ENCODE measurements at regions not wholly inside any gene's neighbourhood (a gene's known extent, or its start where the extent isn't known, plus 50 kb on each side); places are given as distances from the start of the nearest gene placed in this dataset.

GRCh38 chr6:43848671-43849391 is 78.8 kb downstream of the VEGFA start:
- no peak for TF ChIP-seq CTCF (IDR thresholded peaks at IDR 0.05 in 2 of 3, conservative IDR thresholded peaks at IDR 0.05 in 1 of 3; ENCODE audit: control insufficient read depth in 2 of 3, extremely low read depth in 1 of 3, insufficient read depth in 1 of 3, low read depth in 3 of 3, low read length in 3 of 3)
- TF ChIP-seq SIN3A (IDR thresholded peaks at IDR 0.05; ENCODE audit: low read depth, low read length): no peak
- TF ChIP-seq ZNF207 (IDR thresholded peaks at IDR 0.05; ENCODE audit: borderline replicate concordance): no peak
- TF ChIP-seq, protein P1, sequence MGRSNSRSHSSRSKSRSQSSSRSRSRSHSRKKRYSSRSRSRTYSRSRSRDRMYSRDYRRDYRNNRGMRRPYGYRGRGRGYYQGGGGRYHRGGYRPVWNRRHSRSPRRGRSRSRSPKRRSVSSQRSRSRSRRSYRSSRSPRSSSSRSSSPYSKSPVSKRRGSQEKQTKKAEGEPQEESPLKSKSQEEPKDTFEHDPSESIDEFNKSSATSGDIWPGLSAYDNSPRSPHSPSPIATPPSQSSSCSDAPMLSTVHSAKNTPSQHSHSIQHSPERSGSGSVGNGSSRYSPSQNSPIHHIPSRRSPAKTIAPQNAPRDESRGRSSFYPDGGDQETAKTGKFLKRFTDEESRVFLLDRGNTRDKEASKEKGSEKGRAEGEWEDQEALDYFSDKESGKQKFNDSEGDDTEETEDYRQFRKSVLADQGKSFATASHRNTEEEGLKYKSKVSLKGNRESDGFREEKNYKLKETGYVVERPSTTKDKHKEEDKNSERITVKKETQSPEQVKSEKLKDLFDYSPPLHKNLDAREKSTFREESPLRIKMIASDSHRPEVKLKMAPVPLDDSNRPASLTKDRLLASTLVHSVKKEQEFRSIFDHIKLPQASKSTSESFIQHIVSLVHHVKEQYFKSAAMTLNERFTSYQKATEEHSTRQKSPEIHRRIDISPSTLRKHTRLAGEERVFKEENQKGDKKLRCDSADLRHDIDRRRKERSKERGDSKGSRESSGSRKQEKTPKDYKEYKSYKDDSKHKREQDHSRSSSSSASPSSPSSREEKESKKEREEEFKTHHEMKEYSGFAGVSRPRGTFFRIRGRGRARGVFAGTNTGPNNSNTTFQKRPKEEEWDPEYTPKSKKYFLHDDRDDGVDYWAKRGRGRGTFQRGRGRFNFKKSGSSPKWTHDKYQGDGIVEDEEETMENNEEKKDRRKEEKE (IDR thresholded peaks at IDR 0.05): no peak
- TF ChIP-seq CBX5 (IDR thresholded peaks at IDR 0.05; ENCODE audit: low read depth): no peak
